ENCODE measurements at regions not wholly inside any gene's neighbourhood (a gene's known extent, or its start where the extent isn't known, plus 50 kb on each side); places are given as distances from the start of the nearest gene placed in this dataset.
A peak's percentile ranks its signal among the peaks of the same experiment; 100 is the strongest.
"Not testable (repeated sequence)": the region's sequence is repeated elsewhere in the genome, so short reads cannot be mapped to it uniquely, and the experiment has no call there.

DNA sequence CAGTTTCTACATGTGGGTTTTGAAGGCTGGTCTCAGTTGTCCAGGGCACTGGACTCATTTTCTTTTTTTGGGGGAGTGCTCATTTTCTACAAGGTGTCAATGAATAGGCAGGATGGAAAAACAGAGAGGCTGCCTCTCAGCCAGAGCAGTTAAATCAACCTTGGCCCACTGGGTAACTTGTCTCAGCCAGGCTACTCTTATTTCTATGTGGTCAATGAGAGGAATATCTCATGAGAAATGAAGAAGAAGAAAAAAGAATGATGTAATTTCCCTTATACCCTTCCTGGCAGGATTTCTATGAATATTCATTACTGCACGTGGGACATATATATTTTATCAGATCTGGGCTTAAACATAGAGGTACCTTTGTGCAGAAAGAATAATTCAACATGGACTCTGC is 155.2 kb upstream of the E2F7 start:
- no peak for DNase-seq (ENCODE audit: low read depth)

DNA sequence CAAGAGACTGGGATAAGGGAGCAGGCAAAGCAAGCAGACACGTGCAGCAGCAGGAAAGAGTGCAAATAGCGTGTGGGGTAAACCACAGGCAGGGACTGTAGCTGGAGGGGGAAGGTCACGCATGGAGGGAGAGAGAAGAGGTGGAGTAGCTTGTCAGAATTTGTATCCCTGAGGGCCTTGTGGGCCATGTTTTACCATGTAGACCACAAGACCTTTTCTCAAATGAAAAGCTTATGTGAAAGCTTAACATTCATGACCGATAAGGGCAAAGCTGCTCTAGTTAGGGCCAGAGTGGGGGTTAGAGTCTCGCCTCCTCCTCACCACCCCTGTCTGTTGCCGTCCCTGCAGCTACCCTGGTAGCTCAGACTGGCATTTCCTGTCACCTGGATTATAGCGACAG is 152.9 kb upstream of the E2F7 start:
- no peak for DNase-seq (ENCODE audit: low read depth)

DNA sequence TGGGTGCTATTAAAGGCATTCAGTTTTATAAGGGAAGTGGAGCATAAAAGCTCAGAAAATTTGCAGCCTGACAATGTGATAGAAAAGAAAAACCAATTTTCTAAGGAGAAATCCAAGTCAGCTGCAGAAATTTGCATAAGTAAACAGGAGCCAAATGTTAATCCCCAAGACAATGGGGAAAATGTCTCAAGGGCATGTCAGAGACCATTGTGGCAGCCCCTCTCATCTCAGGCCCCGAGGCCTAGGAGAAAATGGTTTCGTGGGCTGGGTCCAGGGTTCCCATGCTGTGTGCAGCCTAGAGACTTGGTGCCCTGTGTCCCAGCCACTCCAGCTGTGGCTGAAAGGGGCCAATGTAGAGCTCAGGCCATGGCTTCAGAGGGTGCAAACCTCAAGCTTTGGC is 150.8 kb upstream of the E2F7 start:
- DNase-seq (ENCODE audit: low read depth), result not testable (repeated sequence)

DNA sequence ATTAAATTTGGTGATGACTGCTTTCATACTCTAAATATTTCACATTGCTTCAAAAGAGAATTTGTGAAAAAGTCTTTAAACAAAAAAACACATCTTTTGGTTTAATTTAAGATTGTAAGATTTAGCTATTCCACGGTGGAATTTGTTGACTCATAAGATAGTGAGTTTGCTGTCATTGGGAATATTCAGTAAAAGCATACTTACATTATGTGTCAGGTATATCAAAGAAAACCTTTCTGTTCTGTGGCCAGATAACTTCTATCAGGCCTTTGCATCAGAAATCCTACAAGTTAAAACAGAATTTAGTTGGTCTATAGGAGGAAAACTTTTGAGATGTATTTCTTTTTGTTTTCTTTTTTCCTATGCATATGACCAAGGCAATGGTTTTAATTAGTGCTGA is 148.8 kb upstream of the E2F7 start:
- peak; percentile 38 for DNase-seq (ENCODE audit: low read depth)

GRCh38 chr12:77213319-77213718 is 147.9 kb upstream of the E2F7 start:
- no peak for DNase-seq (ENCODE audit: low read depth)

- DNase-seq (ENCODE audit: low read depth), result no peak
Observed at GRCh38 chr12:77210724-77211123, 145.4 kb upstream of the E2F7 start.

GRCh38 chr12:77204083-77204482 is 138.7 kb upstream of the E2F7 start:
- DNase-seq (ENCODE audit: low read depth), result no peak

- no peak for DNase-seq (ENCODE audit: low read depth)
Observed at GRCh38 chr12:77202457-77203060, 137.2 kb upstream of the E2F7 start.

DNA sequence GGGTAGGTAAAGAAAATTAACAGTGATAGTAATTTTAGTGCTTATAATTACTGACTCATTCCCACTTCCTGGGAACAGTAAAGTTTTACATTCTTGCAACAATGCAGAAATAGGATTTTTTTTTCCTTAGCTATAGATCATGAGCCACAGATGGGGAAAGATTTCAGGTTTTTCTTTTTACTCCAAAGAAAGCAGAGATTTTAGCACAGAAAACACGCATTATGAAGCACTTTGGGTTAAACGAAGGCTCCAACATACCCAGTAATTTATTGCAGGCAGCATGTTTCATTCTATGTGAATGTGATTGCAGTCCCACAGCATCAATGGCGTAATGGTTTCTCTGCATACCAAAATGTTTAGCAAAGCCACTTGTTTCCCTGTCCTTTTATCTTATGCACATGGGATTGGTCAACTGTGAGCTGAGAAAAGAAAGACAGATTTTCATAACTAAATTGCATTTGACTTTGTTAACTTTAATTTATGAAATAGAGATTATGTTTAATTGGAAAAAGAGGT is 124.6 kb upstream of the E2F7 start:
- DNase-seq (ENCODE audit: low read depth), result peak; percentile 67

- DNase-seq (ENCODE audit: low read depth), result peak; percentile 80
Observed at GRCh38 chr12:77189458-77189857, 124.1 kb upstream of the E2F7 start.

DNA sequence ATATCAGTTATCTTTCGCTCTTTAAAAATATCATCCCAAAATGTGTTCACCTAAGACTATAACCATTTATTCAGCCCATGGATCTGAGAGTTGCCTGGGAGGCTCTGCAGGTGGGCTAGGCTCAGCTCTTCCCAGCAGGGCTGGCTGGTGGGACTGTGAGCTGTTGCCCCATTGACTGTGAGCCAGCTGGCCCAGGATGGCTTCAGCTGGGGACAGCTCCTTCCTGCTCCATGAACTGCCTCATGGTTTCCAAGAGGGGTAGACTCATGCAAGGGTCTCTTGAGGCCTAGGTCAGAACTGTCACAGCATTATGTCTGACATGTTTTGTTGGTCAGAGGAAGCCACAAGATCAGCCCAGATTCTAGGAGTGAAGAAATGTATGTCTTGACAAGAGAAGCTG is 114.1 kb upstream of the E2F7 start:
- no peak for DNase-seq (ENCODE audit: low read depth)

- DNase-seq (ENCODE audit: low read depth), result peak; percentile 37
Observed at GRCh38 chr12:77167801-77168200, 102.4 kb upstream of the E2F7 start.

GRCh38 chr12:77166696-77167095 is 101.3 kb upstream of the E2F7 start:
- DNase-seq (ENCODE audit: low read depth), result peak; percentile 34

- DNase-seq (ENCODE audit: low read depth), result no peak
Observed at GRCh38 chr12:77163074-77164038, 98.0 kb upstream of the E2F7 start.

DNA sequence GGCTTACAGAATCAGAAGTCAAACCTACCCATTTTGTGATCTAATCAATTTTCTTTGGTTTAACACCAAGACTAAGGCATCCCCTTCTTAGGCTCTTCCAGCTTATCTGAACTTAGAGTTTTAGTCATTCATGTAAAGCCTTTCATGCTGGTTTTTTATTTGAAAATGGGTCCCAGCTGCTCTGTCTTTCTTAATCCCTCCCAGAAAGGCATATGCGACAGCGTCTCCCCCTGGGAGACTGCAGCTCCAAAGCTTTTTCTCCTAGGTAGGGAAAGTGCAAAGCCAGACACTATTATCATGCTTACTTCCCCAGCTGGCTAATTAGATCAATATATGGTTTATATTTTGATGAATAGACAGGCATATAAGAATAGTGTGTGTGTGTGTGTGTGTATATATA is 96.6 kb upstream of the E2F7 start:
- DNase-seq (ENCODE audit: low read depth), result no peak

DNA sequence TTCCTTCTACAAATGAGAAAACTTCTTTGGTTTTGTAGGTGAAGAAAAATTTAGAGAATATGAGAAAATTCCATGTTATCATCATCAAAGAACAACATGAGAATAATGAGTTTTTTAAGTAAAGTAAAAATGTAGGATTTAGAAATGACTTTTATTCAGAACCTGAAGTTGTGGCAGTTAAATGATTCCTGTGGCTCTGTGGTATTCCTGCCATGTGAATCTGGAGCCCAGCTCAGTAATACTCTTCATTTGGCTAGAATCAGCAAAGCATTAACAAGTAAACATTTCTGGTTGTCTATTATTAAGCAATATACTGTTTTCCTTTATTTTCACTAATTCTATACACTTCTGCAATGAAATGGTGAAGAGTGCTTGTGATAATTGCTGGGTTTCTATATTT is 95.6 kb upstream of the E2F7 start:
- no peak for DNase-seq (ENCODE audit: low read depth)

- DNase-seq (ENCODE audit: low read depth), result no peak
Observed at GRCh38 chr12:77153706-77154105, 88.3 kb upstream of the E2F7 start.

- peak; percentile 41 for DNase-seq (ENCODE audit: low read depth)
Observed at GRCh38 chr12:77152623-77153193, 87.3 kb upstream of the E2F7 start.

GRCh38 chr12:77151030-77151429 is 85.7 kb upstream of the E2F7 start:
- peak; percentile 22 for DNase-seq (ENCODE audit: low read depth)

DNA sequence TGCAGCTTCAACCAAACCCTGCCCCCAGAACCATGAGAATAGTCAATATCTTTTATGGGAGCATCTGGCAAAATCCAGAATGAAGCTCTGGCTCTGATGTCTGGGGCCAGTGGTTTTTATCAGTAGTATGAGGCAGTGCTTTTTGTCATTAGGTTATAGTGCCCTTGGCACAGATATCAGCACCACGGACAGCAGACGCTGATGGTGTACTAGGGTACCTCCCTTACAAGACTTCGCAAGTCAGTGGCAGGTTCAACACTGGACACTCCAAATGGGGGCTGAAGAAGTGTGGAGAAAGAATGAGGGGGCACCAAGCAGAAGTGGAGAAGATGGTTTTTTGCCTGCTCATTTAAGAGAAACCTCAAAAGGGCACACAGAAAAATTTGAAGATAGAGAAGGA is 68.2 kb upstream of the E2F7 start:
- peak; percentile 62 for DNase-seq (ENCODE audit: low read depth)

GRCh38 chr12:77131977-77132490 is 66.7 kb upstream of the E2F7 start:
- no peak for DNase-seq (ENCODE audit: low read depth)

DNA sequence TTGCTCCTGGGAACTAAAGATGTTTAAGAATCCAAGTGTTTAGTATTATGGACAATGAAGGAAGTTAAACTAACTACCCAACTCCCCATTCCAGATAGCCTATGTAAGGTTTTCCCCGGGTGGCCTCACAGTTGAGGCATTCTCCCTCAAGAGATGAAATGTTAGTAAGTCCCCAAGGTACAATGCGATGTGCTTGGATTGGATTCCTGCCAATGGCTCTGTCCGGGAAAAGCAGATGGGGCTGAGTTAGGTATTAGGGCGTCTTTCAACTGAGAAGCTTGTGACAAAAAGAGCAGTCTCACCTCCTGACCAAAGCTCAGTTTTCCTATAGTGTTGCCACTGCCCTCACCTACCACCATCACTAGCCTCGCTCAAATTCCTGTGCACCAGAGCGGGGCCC is 64.8 kb upstream of the E2F7 start:
- DNase-seq (ENCODE audit: low read depth), result no peak

GRCh38 chr12:77124767-77125166 is 59.4 kb upstream of the E2F7 start:
- DNase-seq (ENCODE audit: low read depth), result peak; percentile 66

Measured in M059J (cell line).